ENCODE measurements at regions not wholly inside any gene's neighbourhood (a gene's known extent, or its start where the extent isn't known, plus 50 kb on each side); places are given as distances from the start of the nearest gene placed in this dataset.

DNA sequence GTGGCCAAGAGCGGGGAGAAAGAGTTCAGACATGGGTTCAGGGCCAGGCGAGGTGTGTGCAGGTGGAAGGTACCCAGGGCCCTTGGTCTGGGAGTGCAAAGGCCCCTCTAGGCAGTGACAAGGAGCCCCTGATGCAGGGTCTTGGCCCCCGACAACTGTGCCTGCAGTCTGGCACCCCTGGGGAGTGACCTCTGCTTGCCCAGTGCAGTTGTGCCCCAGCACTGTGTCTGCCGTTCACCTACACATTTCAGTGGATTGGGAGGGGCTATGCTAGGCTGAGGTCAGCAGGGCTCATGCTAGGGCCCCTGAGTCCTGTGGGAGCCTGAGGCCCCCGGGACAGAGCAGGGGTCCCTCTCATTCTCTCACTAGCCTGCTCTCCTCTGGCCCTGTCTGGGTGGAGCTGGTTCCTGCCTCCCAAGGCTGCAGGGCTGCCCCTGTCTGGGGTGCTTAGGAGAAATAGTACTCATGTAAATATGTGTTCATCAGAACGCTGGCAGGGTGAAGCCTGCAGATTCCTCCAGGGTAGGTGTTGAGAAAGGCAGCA lies 550.4 kb downstream of the TCERG1L start:
- no peaks in the 10 kb centered on the region for H3K79me1 ChIP-seq (replicated peaks; ENCODE audit: low read length, poor library complexity, severe bottlenecking)
- H3K9me3 ChIP-seq (ENCODE audit: control insufficient read depth, low read length), result peaks cover 6% of the 10 kb centered on the region
- H3K27ac ChIP-seq (ENCODE audit: low read length, poor library complexity, severe bottlenecking), result no peak overlapping the region
- H3K4me2 ChIP-seq (ENCODE audit: low read length, poor library complexity, severe bottlenecking), result no peak overlapping the region
- H4K91ac ChIP-seq (ENCODE audit: low read length), result no peak overlapping the region
- no peak for DNase-seq
- no peak overlapping the region for H3K18ac ChIP-seq (ENCODE audit: low read depth in 1 of 2, low read length in 2 of 2)
- no peak overlapping the region for H2BK5ac ChIP-seq (ENCODE audit: low read depth, low read length, poor library complexity, severe bottlenecking)
- H2BK12ac ChIP-seq (ENCODE audit: low read length in 2 of 2), result no peak overlapping the region
- H2AK5ac ChIP-seq (ENCODE audit: low read length, severe bottlenecking), result no peak overlapping the region
- H3K23ac ChIP-seq (ENCODE audit: low read length in 2 of 2), result no peak overlapping the region
- H2BK120ac ChIP-seq (ENCODE audit: low read depth, low read length), result no peak overlapping the region
- no peak overlapping the region for H3K14ac ChIP-seq (ENCODE audit: low read length in 2 of 2)
- no peaks in the 10 kb centered on the region for H3K27me3 ChIP-seq (ENCODE audit: control insufficient read depth in 1 of 2, insufficient read depth in 1 of 2, low read length in 2 of 2)
- H2BK15ac ChIP-seq (ENCODE audit: low read depth, poor library complexity, severe bottlenecking), result no peak overlapping the region
- H3K9ac ChIP-seq (ENCODE audit: low read length), result no peak overlapping the region
- H4K8ac ChIP-seq (ENCODE audit: low read length), result no peak overlapping the region
- no peak overlapping the region for H2AFZ ChIP-seq (ENCODE audit: low read depth, low read length)
- H3K4me3 ChIP-seq (ENCODE audit: insufficient read depth in 1 of 2, low read depth in 1 of 2, low read length in 2 of 2), result no peak overlapping the region
- 76% methylated on average over 5 of the region's 6 CpGs for WGBS
- H3K4ac ChIP-seq (ENCODE audit: low read depth in 1 of 2, low read length in 2 of 2), result no peak overlapping the region
- H3K4me1 ChIP-seq (ENCODE audit: control insufficient read depth, insufficient read depth, low read depth, low read length), result no peaks in the 10 kb centered on the region
- no peaks in the 10 kb centered on the region for H3K36me3 ChIP-seq (ENCODE audit: control insufficient read depth in 1 of 2, insufficient read depth in 2 of 2, low read depth in 1 of 2, low read length in 2 of 2)

GRCh38 chr10:130761788-130762301 lies 549.7 kb downstream of the TCERG1L start:
- Histone ChIP-seq H3K23ac (ENCODE audit: low read length in 2 of 2) (no peak overlapping the region), H2AFZ (ENCODE audit: low read depth, low read length) (no peak overlapping the region), H2AK5ac (ENCODE audit: low read length, severe bottlenecking) (no peak overlapping the region), H2BK15ac (ENCODE audit: low read depth, poor library complexity, severe bottlenecking) (no peak overlapping the region), H4K91ac (ENCODE audit: low read length) (no peak overlapping the region), H3K18ac (ENCODE audit: low read depth in 1 of 2, low read length in 2 of 2) (no peak overlapping the region), H3K9ac (ENCODE audit: low read length) (no peak overlapping the region), H3K27ac (ENCODE audit: low read length, poor library complexity, severe bottlenecking) (no peak overlapping the region), H3K9me3 (ENCODE audit: control insufficient read depth, low read length) (peaks cover 6% of the 10 kb centered on the region), H3K14ac (ENCODE audit: low read length in 2 of 2) (no peak overlapping the region), H2BK5ac (ENCODE audit: low read depth, low read length, poor library complexity, severe bottlenecking) (no peak overlapping the region), H2BK12ac (ENCODE audit: low read length in 2 of 2) (no peak overlapping the region), H3K4ac (ENCODE audit: low read depth in 1 of 2, low read length in 2 of 2) (no peak overlapping the region), H3K4me2 (ENCODE audit: low read length, poor library complexity, severe bottlenecking) (no peak overlapping the region), H3K36me3 (ENCODE audit: control insufficient read depth in 1 of 2, insufficient read depth in 2 of 2, low read depth in 1 of 2, low read length in 2 of 2) (no peaks in the 10 kb centered on the region), H3K4me1 (ENCODE audit: control insufficient read depth, insufficient read depth, low read depth, low read length) (no peaks in the 10 kb centered on the region), H3K4me3 (ENCODE audit: insufficient read depth in 1 of 2, low read depth in 1 of 2, low read length in 2 of 2) (no peak overlapping the region), H3K79me1 (replicated peaks; ENCODE audit: low read length, poor library complexity, severe bottlenecking) (no peaks in the 10 kb centered on the region), H3K27me3 (ENCODE audit: control insufficient read depth in 1 of 2, insufficient read depth in 1 of 2, low read length in 2 of 2) (no peaks in the 10 kb centered on the region), H4K8ac (ENCODE audit: low read length) (no peak overlapping the region), H2BK120ac (ENCODE audit: low read depth, low read length) (no peak overlapping the region)
- WGBS, result 59% methylated on average over 13 of the region's 13 CpGs
- DNase-seq, result no peak

DNA sequence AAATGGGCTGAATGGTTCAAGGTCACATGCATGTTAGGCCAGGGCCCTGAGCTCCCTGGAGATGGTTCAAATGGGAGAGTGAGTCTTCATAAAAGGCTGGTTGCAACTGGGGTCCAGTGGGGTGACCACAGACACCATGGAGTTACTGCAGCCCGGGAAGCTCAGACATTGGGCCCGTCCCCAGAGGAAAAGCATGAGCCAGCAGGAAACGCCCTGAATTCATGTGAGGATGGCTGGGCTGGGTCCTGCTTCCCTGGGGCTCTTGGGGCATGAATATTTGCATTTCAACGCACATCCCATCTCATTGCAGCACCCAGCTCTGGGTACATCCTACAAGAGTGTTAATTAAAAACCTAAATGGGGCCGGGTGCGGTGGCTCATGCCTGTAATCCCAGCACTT lies 549.0 kb downstream of the TCERG1L start:
- 64% methylated on average over 6 of the region's 6 CpGs for WGBS

GRCh38 chr10:130763071-130763470 lies 548.5 kb downstream of the TCERG1L start:
- Histone ChIP-seq H2BK5ac (ENCODE audit: low read depth, low read length, poor library complexity, severe bottlenecking) (no peak overlapping the region), H3K9ac (ENCODE audit: low read length) (no peak overlapping the region), H3K4ac (ENCODE audit: low read depth in 1 of 2, low read length in 2 of 2) (no peak overlapping the region), H2AFZ (ENCODE audit: low read depth, low read length) (no peak overlapping the region), H4K91ac (ENCODE audit: low read length) (no peak overlapping the region), H3K18ac (ENCODE audit: low read depth in 1 of 2, low read length in 2 of 2) (no peak overlapping the region), H4K8ac (ENCODE audit: low read length) (no peak overlapping the region), H3K9me3 (ENCODE audit: control insufficient read depth, low read length) (peaks cover 6% of the 10 kb centered on the region), H2BK12ac (ENCODE audit: low read length in 2 of 2) (no peak overlapping the region), H3K4me3 (ENCODE audit: insufficient read depth in 1 of 2, low read depth in 1 of 2, low read length in 2 of 2) (no peak overlapping the region), H3K14ac (ENCODE audit: low read length in 2 of 2) (no peak overlapping the region), H3K36me3 (ENCODE audit: control insufficient read depth in 1 of 2, insufficient read depth in 2 of 2, low read depth in 1 of 2, low read length in 2 of 2) (no peaks in the 10 kb centered on the region), H3K27me3 (ENCODE audit: control insufficient read depth in 1 of 2, insufficient read depth in 1 of 2, low read length in 2 of 2) (no peaks in the 10 kb centered on the region), H2BK15ac (ENCODE audit: low read depth, poor library complexity, severe bottlenecking) (no peak overlapping the region), H3K79me1 (replicated peaks; ENCODE audit: low read length, poor library complexity, severe bottlenecking) (no peaks in the 10 kb centered on the region), H3K4me2 (ENCODE audit: low read length, poor library complexity, severe bottlenecking) (no peak overlapping the region), H3K23ac (ENCODE audit: low read length in 2 of 2) (no peak overlapping the region), H3K27ac (ENCODE audit: low read length, poor library complexity, severe bottlenecking) (no peak overlapping the region), H2AK5ac (ENCODE audit: low read length, severe bottlenecking) (no peak overlapping the region), H3K4me1 (ENCODE audit: control insufficient read depth, insufficient read depth, low read depth, low read length) (no peaks in the 10 kb centered on the region), H2BK120ac (ENCODE audit: low read depth, low read length) (no peak overlapping the region)
- DNase-seq, result no peak
- WGBS, result 74% methylated on average over 6 of the region's 6 CpGs

More for the DNA sequence above, 549.0 kb downstream of the TCERG1L start:
- Histone ChIP-seq H3K14ac (ENCODE audit: low read length in 2 of 2) (no peak overlapping the region), H3K4ac (ENCODE audit: low read depth in 1 of 2, low read length in 2 of 2) (no peak overlapping the region), H3K9ac (ENCODE audit: low read length) (no peak overlapping the region), H2BK5ac (ENCODE audit: low read depth, low read length, poor library complexity, severe bottlenecking) (no peak overlapping the region), H3K18ac (ENCODE audit: low read depth in 1 of 2, low read length in 2 of 2) (no peak overlapping the region), H2BK12ac (ENCODE audit: low read length in 2 of 2) (no peak overlapping the region), H2AK5ac (ENCODE audit: low read length, severe bottlenecking) (no peak overlapping the region), H2BK120ac (ENCODE audit: low read depth, low read length) (no peak overlapping the region), H2BK15ac (ENCODE audit: low read depth, poor library complexity, severe bottlenecking) (no peak overlapping the region), H4K91ac (ENCODE audit: low read length) (no peak overlapping the region), H3K4me1 (ENCODE audit: control insufficient read depth, insufficient read depth, low read depth, low read length) (no peaks in the 10 kb centered on the region), H3K27me3 (ENCODE audit: control insufficient read depth in 1 of 2, insufficient read depth in 1 of 2, low read length in 2 of 2) (no peaks in the 10 kb centered on the region), H3K27ac (ENCODE audit: low read length, poor library complexity, severe bottlenecking) (no peak overlapping the region), H3K4me2 (ENCODE audit: low read length, poor library complexity, severe bottlenecking) (no peak overlapping the region), H3K79me1 (replicated peaks; ENCODE audit: low read length, poor library complexity, severe bottlenecking) (no peaks in the 10 kb centered on the region), H4K8ac (ENCODE audit: low read length) (no peak overlapping the region), H3K36me3 (ENCODE audit: control insufficient read depth in 1 of 2, insufficient read depth in 2 of 2, low read depth in 1 of 2, low read length in 2 of 2) (no peaks in the 10 kb centered on the region), H3K23ac (ENCODE audit: low read length in 2 of 2) (no peak overlapping the region), H3K9me3 (ENCODE audit: control insufficient read depth, low read length) (peaks cover 6% of the 10 kb centered on the region), H2AFZ (ENCODE audit: low read depth, low read length) (no peak overlapping the region), H3K4me3 (ENCODE audit: insufficient read depth in 1 of 2, low read depth in 1 of 2, low read length in 2 of 2) (no peak overlapping the region)
- DNase-seq, result no peak
